Activated CD4-positive, alpha-beta T cell treated with anti-CD3 and anti-CD28 coated beads, Interleukin-2, amount 10 ng/mL, durations not matched to agents 7 days and 5 days (primary cell): ENCODE measurements at regions not wholly inside any gene's neighbourhood (a gene's known extent, or its start where the extent isn't known, plus 50 kb on each side); places are given as distances from the start of the nearest gene placed in this dataset.

Experiments
- CTCF ChIA-PET: fragments of 350-600 bp; sonication (Branson Sonifier 250); formaldehyde crosslinking; loops from one replicate; lab custom pipeline; 2021; ENCODE audit warnings: antibody characterized with exemption; lab: Charles Lee
- POLR2A ChIA-PET: fragments of 350-600 bp; sonication (Branson Sonifier 250); formaldehyde crosslinking; loops from one replicate; lab custom pipeline; 2021; ENCODE audit warnings: antibody characterized with exemption; lab: Charles Lee
- DNase-seq: peaks from one replicate; pipeline ENCODE4 v3.0.0-alpha.2; 2020
- H3K27ac Mint-ChIP-seq: one replicate; pipeline ENCODE4 v1.8.0; 2021; ENCODE audit warnings: mild to moderate bottlenecking, moderate library complexity, mixed read lengths
- H3K27me3 Mint-ChIP-seq: one replicate; pipeline ENCODE4 v1.8.0; 2021; ENCODE audit warnings: mixed read lengths
- H3K36me3 Mint-ChIP-seq: one replicate; pipeline ENCODE4 v1.8.0; 2021; ENCODE audit warnings: low read depth, mixed read lengths
- H3K4me1 Mint-ChIP-seq: one replicate; pipeline ENCODE4 v1.8.0; 2021; ENCODE audit warnings: mixed read lengths
- H3K4me3 Mint-ChIP-seq: one replicate; pipeline ENCODE4 v1.8.0; 2021; ENCODE audit warnings: mild to moderate bottlenecking, moderate library complexity, mixed read lengths
- H3K9me3 Mint-ChIP-seq: one replicate; pipeline ENCODE4 v1.8.0; 2021; ENCODE audit warnings: mixed read lengths

GRCh38 chr7:26443751-26444150, 152.1 kb downstream of the SNX10 start:
- H3K4me3 Mint-ChIP-seq = no peak overlapping the region
- H3K9me3 Mint-ChIP-seq = no peaks in the 10 kb centered on the region
- no peaks in the 10 kb centered on the region for H3K36me3 Mint-ChIP-seq
- H3K4me1 Mint-ChIP-seq = no peaks in the 10 kb centered on the region
- no peak for DNase-seq
- CTCF ChIA-PET = no interaction called here
- H3K27ac Mint-ChIP-seq = no peak overlapping the region
- H3K27me3 Mint-ChIP-seq = peaks cover 20% of the 10 kb centered on the region
- POLR2A ChIA-PET = no interaction called here

- no peaks in the 10 kb centered on the region for H3K36me3 Mint-ChIP-seq
- no peaks in the 10 kb centered on the region for H3K9me3 Mint-ChIP-seq
- no peak for DNase-seq
- no peaks in the 10 kb centered on the region for H3K4me1 Mint-ChIP-seq
- POLR2A ChIA-PET = no interaction called here
- CTCF ChIA-PET = interaction anchor here (0.6 kb wide), 1 partner anchor 17 kb away, joined by 4 read pairs; no protein-coding TSS in a partner anchor
- no peak overlapping the region for H3K27ac Mint-ChIP-seq
- no peak overlapping the region for H3K4me3 Mint-ChIP-seq
- peaks cover 16% of the 10 kb centered on the region for H3K27me3 Mint-ChIP-seq
Observed at GRCh38 chr7:26444555-26444954, 152.9 kb downstream of the SNX10 start.

GRCh38 chr7:26447116-26447515, 155.5 kb downstream of the SNX10 start:
- H3K36me3 Mint-ChIP-seq = no peaks in the 10 kb centered on the region
- no peaks in the 10 kb centered on the region for H3K4me1 Mint-ChIP-seq
- DNase-seq = no peak
- H3K9me3 Mint-ChIP-seq = no peaks in the 10 kb centered on the region
- ChIA-PET CTCF (interaction anchor here (0.7 kb wide), 1 partner anchor 19 kb away, joined by 3 read pairs; no protein-coding TSS in a partner anchor), POLR2A (no interaction called here)
- H3K27me3 Mint-ChIP-seq = peaks cover 13% of the 10 kb centered on the region
- no peak overlapping the region for H3K27ac Mint-ChIP-seq
- H3K4me3 Mint-ChIP-seq = no peak overlapping the region

DNA sequence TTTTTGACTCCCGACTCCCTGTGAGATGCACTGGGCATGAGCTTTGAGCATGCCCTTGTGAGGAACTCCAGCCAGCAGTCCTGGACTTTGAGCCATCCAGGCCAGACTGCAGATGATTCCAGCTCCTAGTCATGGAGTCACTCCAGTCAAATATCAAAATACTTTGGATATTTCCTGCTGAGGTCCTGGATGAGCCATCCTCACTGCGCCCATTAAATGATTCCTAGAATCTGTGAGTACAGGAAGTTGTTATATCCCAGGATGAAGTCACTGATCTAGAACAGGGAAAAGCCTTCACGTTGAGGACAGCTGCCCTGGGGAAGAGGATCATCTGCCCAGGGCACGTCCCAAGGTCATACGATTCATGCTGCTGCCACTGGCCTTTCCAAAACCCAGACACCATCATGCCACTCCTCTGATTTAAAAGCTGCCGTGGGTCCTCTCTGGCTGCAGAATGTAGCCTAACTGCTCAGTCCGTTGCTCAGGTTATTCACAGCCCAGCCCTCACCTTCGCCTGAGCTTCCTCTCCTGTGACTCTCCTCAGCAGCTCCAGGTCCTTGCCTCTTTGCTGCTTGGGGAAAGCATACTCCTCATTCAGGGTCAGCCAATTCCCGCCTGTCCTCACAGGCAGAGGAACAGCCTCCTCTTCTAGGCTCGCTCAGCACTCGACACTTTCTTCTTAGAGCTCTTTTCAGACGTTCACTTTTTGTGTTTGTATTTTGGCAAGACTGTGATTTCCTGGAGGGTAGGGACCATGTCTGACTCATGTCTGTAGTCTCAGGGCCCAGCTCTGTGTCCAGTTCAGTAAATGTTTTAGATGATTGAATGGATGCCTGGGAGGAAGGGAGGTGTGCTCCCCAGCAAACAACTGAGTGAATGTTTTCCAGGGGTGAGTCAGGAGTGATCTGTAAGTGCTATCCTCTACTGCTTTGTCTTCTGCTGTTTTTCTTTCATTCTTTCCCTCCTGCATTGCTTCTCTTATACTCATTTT, 157.8 kb downstream of the SNX10 start:
- DNase-seq = no peak
- Mint-ChIP-seq H3K27me3 (peaks cover 13% of the 10 kb centered on the region), H3K27ac (no peak overlapping the region), H3K9me3 (no peaks in the 10 kb centered on the region), H3K4me3 (no peak overlapping the region), H3K36me3 (no peaks in the 10 kb centered on the region), H3K4me1 (no peaks in the 10 kb centered on the region)
- POLR2A ChIA-PET = no interaction called here
- CTCF ChIA-PET = interaction anchor here (1.4 kb wide), 1 partner anchor 15 kb away, joined by 4 read pairs; no protein-coding TSS in a partner anchor

DNA sequence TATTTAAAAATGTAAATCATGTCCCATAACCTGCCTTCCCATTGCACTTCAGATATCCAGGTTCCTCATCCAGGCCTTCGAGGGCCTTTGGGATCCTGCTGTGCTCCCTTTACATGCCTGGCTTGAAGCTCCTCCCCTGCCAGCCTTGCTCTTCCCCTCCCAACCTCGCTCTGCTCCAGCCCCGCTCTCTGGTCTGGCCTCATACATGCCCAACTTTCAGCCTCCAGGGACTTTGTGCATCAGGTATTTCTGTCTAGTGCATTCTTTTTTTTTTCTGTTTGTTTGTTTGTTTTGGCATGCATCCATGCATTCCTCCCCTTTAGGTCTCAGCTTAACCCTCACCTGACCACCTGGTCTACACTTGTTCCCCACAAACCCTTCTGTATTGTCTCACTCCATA, 160.3 kb downstream of the SNX10 start:
- H3K4me1 Mint-ChIP-seq = no peaks in the 10 kb centered on the region
- no peak overlapping the region for H3K4me3 Mint-ChIP-seq
- H3K27ac Mint-ChIP-seq = no peak overlapping the region
- no peak for DNase-seq
- ChIA-PET POLR2A (no interaction called here), CTCF (no interaction called here)
- peaks cover 14% of the 10 kb centered on the region for H3K27me3 Mint-ChIP-seq
- no peaks in the 10 kb centered on the region for H3K9me3 Mint-ChIP-seq
- H3K36me3 Mint-ChIP-seq = no peaks in the 10 kb centered on the region

GRCh38 chr7:26454180-26454579, 162.5 kb downstream of the SNX10 start:
- H3K4me3 Mint-ChIP-seq = no peak overlapping the region
- H3K27me3 Mint-ChIP-seq = peaks cover 5% of the 10 kb centered on the region
- no peak overlapping the region for H3K27ac Mint-ChIP-seq
- no peaks in the 10 kb centered on the region for H3K4me1 Mint-ChIP-seq
- H3K36me3 Mint-ChIP-seq = no peaks in the 10 kb centered on the region
- ChIA-PET POLR2A (no interaction called here), CTCF (no interaction called here)
- DNase-seq = no peak
- no peaks in the 10 kb centered on the region for H3K9me3 Mint-ChIP-seq

DNA sequence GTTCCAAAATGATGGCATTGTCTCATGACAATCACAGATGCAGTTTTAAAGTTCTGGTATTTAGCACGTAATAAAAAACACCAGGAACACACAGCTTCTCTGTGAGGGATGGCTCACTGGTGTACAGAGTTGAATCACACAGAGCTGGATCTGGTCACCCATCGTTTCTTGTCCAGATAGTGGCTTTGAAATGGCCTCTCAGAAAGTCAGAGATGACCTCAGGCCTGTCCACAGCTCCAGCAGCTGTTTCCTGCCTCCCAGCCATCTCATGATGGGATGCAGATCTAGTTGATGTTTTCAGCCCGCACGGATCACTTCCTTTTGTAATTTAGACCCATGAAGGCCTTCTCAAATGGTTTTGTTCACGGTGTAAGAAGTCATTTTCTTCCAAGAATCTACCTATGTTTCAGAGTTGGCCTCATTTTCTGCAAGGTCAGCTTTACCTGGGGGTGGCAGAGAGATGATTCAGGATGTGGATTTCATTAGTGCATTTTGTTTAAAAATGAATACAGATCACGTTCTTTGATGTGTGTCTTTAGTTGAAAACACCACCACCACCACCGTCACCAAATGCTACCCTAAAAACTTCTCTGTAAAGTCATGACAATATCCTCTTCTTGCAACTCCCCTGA, 166.2 kb downstream of the SNX10 start:
- H3K27ac Mint-ChIP-seq = no peak overlapping the region

DNA sequence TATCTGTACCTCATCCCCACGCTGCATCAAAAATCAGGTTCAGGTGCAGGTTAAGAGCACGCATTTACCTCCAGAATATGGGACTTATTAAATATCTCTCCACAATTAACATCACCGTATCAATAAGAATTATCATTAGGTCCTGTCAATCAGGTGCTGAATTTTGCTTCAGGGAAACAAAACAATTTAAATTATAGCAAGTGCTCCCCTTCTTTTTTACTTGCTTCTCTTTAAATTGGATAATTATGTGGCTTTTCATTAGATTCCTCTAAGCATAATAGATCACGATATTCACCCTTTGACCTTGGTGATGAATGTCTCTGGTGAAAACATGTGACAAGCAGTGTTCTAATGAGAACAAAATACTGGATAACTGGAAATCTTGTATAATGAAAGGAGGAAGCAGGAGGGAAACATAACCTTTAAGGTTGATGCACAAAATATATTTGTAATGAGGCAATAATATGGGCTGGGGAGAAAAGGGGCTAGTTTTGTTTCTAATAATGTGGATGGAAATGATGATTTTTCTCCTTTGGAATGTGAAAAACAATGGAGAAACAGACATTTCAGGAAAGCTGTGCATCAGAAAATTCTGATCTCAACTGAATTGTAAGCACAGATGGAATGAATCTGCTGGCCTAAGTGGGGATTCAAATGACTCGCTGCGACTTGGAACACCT, 166.9 kb downstream of the SNX10 start:
- Mint-ChIP-seq H3K36me3 (no peaks in the 10 kb centered on the region), H3K27me3 (peaks cover 7% of the 10 kb centered on the region), H3K4me3 (no peak overlapping the region), H3K4me1 (no peaks in the 10 kb centered on the region), H3K27ac (no peak overlapping the region), H3K9me3 (no peaks in the 10 kb centered on the region)
- CTCF ChIA-PET = no interaction called here
- no peak for DNase-seq
- POLR2A ChIA-PET = no interaction called here

More for the DNA sequence above, 166.2 kb downstream of the SNX10 start:
- CTCF ChIA-PET = no interaction called here
- H3K4me1 Mint-ChIP-seq = no peaks in the 10 kb centered on the region
- peaks cover 7% of the 10 kb centered on the region for H3K27me3 Mint-ChIP-seq
- no peak for DNase-seq
- H3K9me3 Mint-ChIP-seq = no peaks in the 10 kb centered on the region
- POLR2A ChIA-PET = no interaction called here
- H3K36me3 Mint-ChIP-seq = no peaks in the 10 kb centered on the region
- no peak overlapping the region for H3K4me3 Mint-ChIP-seq

- CTCF ChIA-PET = no interaction called here
- POLR2A ChIA-PET = no interaction called here
- Mint-ChIP-seq H3K9me3 (no peaks in the 10 kb centered on the region), H3K27ac (no peak overlapping the region), H3K4me3 (no peak overlapping the region), H3K4me1 (no peaks in the 10 kb centered on the region), H3K36me3 (no peaks in the 10 kb centered on the region), H3K27me3 (peaks cover 7% of the 10 kb centered on the region)
- no peak for DNase-seq
Observed at GRCh38 chr7:26459540-26460193, 168.0 kb downstream of the SNX10 start.

- Mint-ChIP-seq H3K9me3 (no peaks in the 10 kb centered on the region), H3K36me3 (no peaks in the 10 kb centered on the region), H3K27me3 (peaks cover 7% of the 10 kb centered on the region), H3K4me1 (no peaks in the 10 kb centered on the region), H3K27ac (no peak overlapping the region), H3K4me3 (no peak overlapping the region)
- DNase-seq = no peak
- ChIA-PET POLR2A (no interaction called here), CTCF (no interaction called here)
Observed at GRCh38 chr7:26460351-26461085, 168.9 kb downstream of the SNX10 start.

- no peaks in the 10 kb centered on the region for H3K9me3 Mint-ChIP-seq
- ChIA-PET POLR2A (no interaction called here), CTCF (no interaction called here)
Observed at GRCh38 chr7:26461518-26461917, 169.9 kb downstream of the SNX10 start.

GRCh38 chr7:26466007-26466406, 174.3 kb downstream of the SNX10 start:
- Mint-ChIP-seq H3K4me3 (no peak overlapping the region), H3K27me3 (peaks cover 7% of the 10 kb centered on the region), H3K27ac (no peak overlapping the region), H3K36me3 (no peaks in the 10 kb centered on the region), H3K9me3 (no peaks in the 10 kb centered on the region), H3K4me1 (no peaks in the 10 kb centered on the region)
- no peak for DNase-seq
- ChIA-PET CTCF (interaction anchor here (0.7 to 0.8 kb wide), 2 partner anchors 19 to 20 kb away, joined by 3 read pairs; no protein-coding TSS in a partner anchor), POLR2A (no interaction called here)

More at GRCh38 chr7:26461518-26461917, 169.9 kb downstream of the SNX10 start:
- Mint-ChIP-seq H3K36me3 (no peaks in the 10 kb centered on the region), H3K4me1 (no peaks in the 10 kb centered on the region), H3K27me3 (peaks cover 7% of the 10 kb centered on the region), H3K27ac (no peak overlapping the region), H3K4me3 (no peak overlapping the region)
- no peak for DNase-seq
